HG02763 (cell line): ENCODE measurements at regions not wholly inside any gene's neighbourhood (a gene's known extent, or its start where the extent isn't known, plus 50 kb on each side); places are given as distances from the start of the nearest gene placed in this dataset.
"Not testable (repeated sequence)": the region's sequence is repeated elsewhere in the genome, so short reads cannot be mapped to it uniquely, and the experiment has no call there.

Experiments used
- ATAC-seq: cut with Tn5 transposase; IDR thresholded peaks from one replicate; pipeline ENCODE4 v1.9.1; 2021; ENCODE audit warnings: mild to moderate bottlenecking, moderate library complexity; ENCODE audit not compliant: unreplicated experiment

GRCh38 chr2:13495051-13495450 lies 778.3 kb downstream of the TRIB2 start:
- no peak for ATAC-seq

- no peak for ATAC-seq
Observed at GRCh38 chr2:13504808-13505207, 788.1 kb downstream of the TRIB2 start.

GRCh38 chr2:13508671-13509070 lies 791.9 kb downstream of the TRIB2 start:
- no peak for ATAC-seq

- ATAC-seq: no peak
Observed at GRCh38 chr2:13515254-13515653, 798.5 kb downstream of the TRIB2 start.

- ATAC-seq: no peak
Observed at GRCh38 chr2:13522096-13522495, 805.4 kb downstream of the TRIB2 start.

- ATAC-seq: peak; percentile 92
Observed at GRCh38 chr2:13522917-13523821, 806.4 kb downstream of the TRIB2 start.

GRCh38 chr2:13524492-13524891 lies 807.8 kb downstream of the TRIB2 start:
- peak; percentile 28 for ATAC-seq

- ATAC-seq: not testable (repeated sequence)
Observed at GRCh38 chr2:13531735-13532410, 815.1 kb downstream of the TRIB2 start.

GRCh38 chr2:13532781-13533523 lies 816.2 kb downstream of the TRIB2 start:
- ATAC-seq: not testable (repeated sequence)

GRCh38 chr2:13533524-13533922 lies 816.8 kb downstream of the TRIB2 start:
- ATAC-seq: no peak

GRCh38 chr2:13536941-13537340 lies 820.2 kb downstream of the TRIB2 start:
- no peak for ATAC-seq

GRCh38 chr2:13537771-13538349 lies 821.1 kb downstream of the TRIB2 start:
- ATAC-seq: no peak

- no peak for ATAC-seq
Observed at GRCh38 chr2:13539296-13539695, 822.6 kb downstream of the TRIB2 start.

GRCh38 chr2:13542061-13542460 lies 825.3 kb downstream of the TRIB2 start:
- ATAC-seq: no peak

- ATAC-seq: no peak
Observed at GRCh38 chr2:13542642-13543041, 825.9 kb downstream of the TRIB2 start.

GRCh38 chr2:13543550-13543949 lies 826.8 kb downstream of the TRIB2 start:
- ATAC-seq: peak; percentile 71

GRCh38 chr2:13545320-13545719 lies 828.6 kb downstream of the TRIB2 start:
- no peak for ATAC-seq

GRCh38 chr2:13546131-13546530 lies 829.4 kb downstream of the TRIB2 start:
- ATAC-seq: no peak

GRCh38 chr2:13550285-13551231 lies 833.8 kb downstream of the TRIB2 start:
- ATAC-seq: no peak

GRCh38 chr2:13558368-13558767 lies 841.6 kb downstream of the TRIB2 start:
- no peak for ATAC-seq
